Stromal cell of bone marrow (primary cell): ENCODE measurements at regions not wholly inside any gene's neighbourhood (a gene's known extent, or its start where the extent isn't known, plus 50 kb on each side); places are given as distances from the start of the nearest gene placed in this dataset.

Experiments used
- DNase-seq: peaks from one replicate; pipeline ENCODE4 v3.0.0-alpha.2; 2012; ENCODE audit warnings: low read depth

- no peak for DNase-seq
These were observed 752.8 kb upstream of the ADAMTS16 start for GRCh38 chr5:4387290-4387689.

- no peak for DNase-seq
These were observed 744.4 kb upstream of the ADAMTS16 start for GRCh38 chr5:4395752-4396151.

GRCh38 chr5:4405614-4406219, 734.4 kb upstream of the ADAMTS16 start:
- DNase-seq: no peak

GRCh38 chr5:4410151-4410550, 730.0 kb upstream of the ADAMTS16 start:
- no peak for DNase-seq

- DNase-seq: no peak
These were observed 728.5 kb upstream of the ADAMTS16 start for GRCh38 chr5:4411664-4412063.

GRCh38 chr5:4413996-4414395, 726.1 kb upstream of the ADAMTS16 start:
- no peak for DNase-seq

- DNase-seq: no peak
These were observed 722.0 kb upstream of the ADAMTS16 start for GRCh38 chr5:4418084-4418483.

- DNase-seq: no peak
These were observed 720.8 kb upstream of the ADAMTS16 start for GRCh38 chr5:4419281-4419680.

- no peak for DNase-seq
These were observed 720.0 kb upstream of the ADAMTS16 start for GRCh38 chr5:4420177-4420576.

- DNase-seq: no peak
These were observed 719.4 kb upstream of the ADAMTS16 start for GRCh38 chr5:4420681-4421080.

GRCh38 chr5:4422247-4422646, 717.9 kb upstream of the ADAMTS16 start:
- no peak for DNase-seq

- no peak for DNase-seq
These were observed 715.2 kb upstream of the ADAMTS16 start for GRCh38 chr5:4424895-4425294.

GRCh38 chr5:4440536-4440935, 699.6 kb upstream of the ADAMTS16 start:
- DNase-seq: no peak

- no peak for DNase-seq
These were observed 697.9 kb upstream of the ADAMTS16 start for GRCh38 chr5:4442221-4442620.

GRCh38 chr5:4447657-4448056, 692.5 kb upstream of the ADAMTS16 start:
- DNase-seq: no peak

- no peak for DNase-seq
These were observed 686.5 kb upstream of the ADAMTS16 start for GRCh38 chr5:4453655-4454054.

GRCh38 chr5:4479426-4479825, 660.7 kb upstream of the ADAMTS16 start:
- no peak for DNase-seq

GRCh38 chr5:4480528-4481349, 659.4 kb upstream of the ADAMTS16 start:
- no peak for DNase-seq

- DNase-seq: no peak
These were observed 652.5 kb upstream of the ADAMTS16 start for GRCh38 chr5:4487581-4487980.

GRCh38 chr5:4511996-4512656, 628.0 kb upstream of the ADAMTS16 start:
- DNase-seq: no peak

- DNase-seq: no peak
These were observed 626.7 kb upstream of the ADAMTS16 start for GRCh38 chr5:4513381-4513780.

- DNase-seq: no peak
These were observed 626.0 kb upstream of the ADAMTS16 start for GRCh38 chr5:4514067-4514648.
